ENCODE measurements at regions not wholly inside any gene's neighbourhood (a gene's known extent, or its start where the extent isn't known, plus 50 kb on each side); places are given as distances from the start of the nearest gene placed in this dataset.

GRCh38 chr18:27619906-27620305, 434.8 kb upstream of the CHST9 start:
- TF ChIP-seq CTCF (IDR thresholded peaks at IDR 0.05): no peak
- TF ChIP-seq POLR2A (IDR thresholded peaks at IDR 0.05; ENCODE audit: low read depth): no peak
- no peak for TF ChIP-seq EP300 (IDR thresholded peaks at IDR 0.05)
- TF ChIP-seq POLR2AphosphoS5 (IDR thresholded peaks at IDR 0.05): no peak

Measured in esophagus muscularis mucosa (tissue), 4 donors.